ENCODE measurements at regions not wholly inside any gene's neighbourhood (a gene's known extent, or its start where the extent isn't known, plus 50 kb on each side); places are given as distances from the start of the nearest gene placed in this dataset.

DNA sequence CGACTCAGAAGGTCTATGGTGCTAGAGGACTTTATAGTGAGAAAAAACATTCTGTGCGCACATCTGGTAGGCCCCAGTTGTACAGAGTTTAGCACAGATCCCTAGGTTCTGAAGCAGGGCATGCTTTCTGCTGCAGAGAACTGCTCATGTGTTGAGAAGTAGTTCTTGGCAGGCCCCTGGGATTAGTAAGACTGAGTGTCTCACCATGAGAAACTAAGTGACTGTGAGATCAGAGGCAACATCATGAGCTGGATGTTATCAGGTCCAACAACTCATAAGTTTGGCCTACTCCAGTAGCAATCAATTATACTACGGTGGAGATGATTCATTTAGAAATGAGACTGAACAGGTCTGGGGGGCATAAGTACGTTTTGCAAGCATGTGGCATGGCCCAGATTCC is 507.4 kb upstream of the KLF12 start:
- POLR2A ChIA-PET = no interaction called here
- CTCF ChIA-PET (ENCODE audit: low intra/inter-chr PET ratio, low total read pairs) = no interaction called here
- no peak overlapping the region for H3K27ac ChIP-seq (ENCODE audit: extremely low read length, insufficient read depth, low read length)
- H3K4me3 ChIP-seq (replicated peaks in 1 of 3; ENCODE audit: insufficient read depth in 1 of 3, low read depth in 2 of 3, low read length in 3 of 3) = no peak overlapping the region
- no peaks in the 10 kb centered on the region for H3K9me3 ChIP-seq (ENCODE audit: low read length)
- intact Hi-C loops (cut with micrococcal nuclease; ENCODE audit: unreplicated experiment) (loop anchor here (10.0 kb wide), 1 partner anchor 797 kb away; no protein-coding TSS in a partner anchor), in situ Hi-C loops (cut with HindIII; ENCODE audit: extremely low pct_ligation_motif_present, low pct_unique_long_range_greater_than_20kb) (no loop called here)
- H2AFZ ChIP-seq (ENCODE audit: low read length) = no peak overlapping the region
- H4K20me1 ChIP-seq (ENCODE audit: insufficient read depth, low read length) = no peaks in the 10 kb centered on the region
- FAIRE-seq (no peak), DNase-seq (ENCODE audit: low spot score) (no peak), ATAC-seq (no peak)
- H3K4me2 ChIP-seq (ENCODE audit: low read depth, low read length) = no peak overlapping the region
- H3K27me3 ChIP-seq (ENCODE audit: control insufficient read depth in 1 of 2, insufficient read depth in 2 of 2, low read length in 2 of 2) = no peaks in the 10 kb centered on the region
- no peak overlapping the region for H3K9ac ChIP-seq (ENCODE audit: insufficient read depth, low read depth, low read length)
- H3K79me2 ChIP-seq (ENCODE audit: insufficient read depth, low read length) = no peaks in the 10 kb centered on the region
- BruUV-seq (replicated peaks) = no TSS peak
- H3K36me3 ChIP-seq (replicated peaks in 1 of 2; ENCODE audit: control insufficient read depth in 1 of 2, insufficient read depth in 2 of 2, low read length in 2 of 2) = no peaks in the 10 kb centered on the region
- H3K4me1 ChIP-seq (ENCODE audit: insufficient read depth, low read length) = no peaks in the 10 kb centered on the region
- TF ChIP-seq ARNTL (CRISPR knock-in tag; IDR thresholded peaks at IDR 0.05) = no peak
- TF ChIP-seq, protein P1, sequence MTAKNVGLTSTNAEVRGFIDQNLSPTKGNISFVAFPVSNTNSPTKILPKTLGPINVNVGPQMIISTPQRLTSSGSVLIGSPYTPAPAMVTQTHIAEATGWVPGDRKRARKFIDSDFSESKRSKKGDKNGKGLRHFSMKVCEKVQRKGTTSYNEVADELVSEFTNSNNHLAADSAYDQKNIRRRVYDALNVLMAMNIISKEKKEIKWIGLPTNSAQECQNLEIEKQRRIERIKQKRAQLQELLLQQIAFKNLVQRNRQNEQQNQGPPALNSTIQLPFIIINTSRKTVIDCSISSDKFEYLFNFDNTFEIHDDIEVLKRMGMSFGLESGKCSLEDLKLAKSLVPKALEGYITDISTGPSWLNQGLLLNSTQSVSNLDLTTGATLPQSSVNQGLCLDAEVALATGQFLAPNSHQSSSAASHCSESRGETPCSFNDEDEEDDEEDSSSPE (CRISPR knock-in tag; IDR thresholded peaks at IDR 0.05) = no peak
- no peak for TF ChIP-seq GTF2F1 (IDR thresholded peaks at IDR 0.05; ENCODE audit: low read length)
- TF ChIP-seq PHF8 (CRISPR knock-in tag; IDR thresholded peaks at IDR 0.05) = no peak
- TF ChIP-seq, protein P2, sequence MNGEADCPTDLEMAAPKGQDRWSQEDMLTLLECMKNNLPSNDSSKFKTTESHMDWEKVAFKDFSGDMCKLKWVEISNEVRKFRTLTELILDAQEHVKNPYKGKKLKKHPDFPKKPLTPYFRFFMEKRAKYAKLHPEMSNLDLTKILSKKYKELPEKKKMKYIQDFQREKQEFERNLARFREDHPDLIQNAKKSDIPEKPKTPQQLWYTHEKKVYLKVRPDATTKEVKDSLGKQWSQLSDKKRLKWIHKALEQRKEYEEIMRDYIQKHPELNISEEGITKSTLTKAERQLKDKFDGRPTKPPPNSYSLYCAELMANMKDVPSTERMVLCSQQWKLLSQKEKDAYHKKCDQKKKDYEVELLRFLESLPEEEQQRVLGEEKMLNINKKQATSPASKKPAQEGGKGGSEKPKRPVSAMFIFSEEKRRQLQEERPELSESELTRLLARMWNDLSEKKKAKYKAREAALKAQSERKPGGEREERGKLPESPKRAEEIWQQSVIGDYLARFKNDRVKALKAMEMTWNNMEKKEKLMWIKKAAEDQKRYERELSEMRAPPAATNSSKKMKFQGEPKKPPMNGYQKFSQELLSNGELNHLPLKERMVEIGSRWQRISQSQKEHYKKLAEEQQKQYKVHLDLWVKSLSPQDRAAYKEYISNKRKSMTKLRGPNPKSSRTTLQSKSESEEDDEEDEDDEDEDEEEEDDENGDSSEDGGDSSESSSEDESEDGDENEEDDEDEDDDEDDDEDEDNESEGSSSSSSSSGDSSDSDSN (CRISPR knock-in tag; IDR thresholded peaks at IDR 0.05) = no peak
- no peak for TF ChIP-seq NCOA5 (CRISPR knock-in tag; IDR thresholded peaks at IDR 0.05)
- TF ChIP-seq ZNF24 (IDR thresholded peaks at IDR 0.05) = no peak
- TF ChIP-seq, protein P3, sequence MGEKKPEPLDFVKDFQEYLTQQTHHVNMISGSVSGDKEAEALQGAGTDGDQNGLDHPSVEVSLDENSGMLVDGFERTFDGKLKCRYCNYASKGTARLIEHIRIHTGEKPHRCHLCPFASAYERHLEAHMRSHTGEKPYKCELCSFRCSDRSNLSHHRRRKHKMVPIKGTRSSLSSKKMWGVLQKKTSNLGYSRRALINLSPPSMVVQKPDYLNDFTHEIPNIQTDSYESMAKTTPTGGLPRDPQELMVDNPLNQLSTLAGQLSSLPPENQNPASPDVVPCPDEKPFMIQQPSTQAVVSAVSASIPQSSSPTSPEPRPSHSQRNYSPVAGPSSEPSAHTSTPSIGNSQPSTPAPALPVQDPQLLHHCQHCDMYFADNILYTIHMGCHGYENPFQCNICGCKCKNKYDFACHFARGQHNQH (CRISPR knock-in tag; IDR thresholded peaks at IDR 0.05) = no peak
- TF ChIP-seq RFX3 (CRISPR knock-in tag; IDR thresholded peaks at IDR 0.05) = no peak
- TF ChIP-seq EZH2 (conservative IDR thresholded peaks at IDR 0.05; ENCODE audit: low read depth, low read length) = no peak
- TF ChIP-seq NR2F2 (IDR thresholded peaks at IDR 0.05; ENCODE audit: borderline replicate concordance, low read depth) = no peak
- TF ChIP-seq, protein P4, sequence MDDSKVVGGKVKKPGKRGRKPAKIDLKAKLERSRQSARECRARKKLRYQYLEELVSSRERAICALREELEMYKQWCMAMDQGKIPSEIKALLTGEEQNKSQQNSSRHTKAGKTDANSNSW (CRISPR knock-in tag; IDR thresholded peaks at IDR 0.05; ENCODE audit: borderline replicate concordance) = no peak
- TF ChIP-seq ZEB1 (IDR thresholded peaks at IDR 0.05; ENCODE audit: insufficient replicate concordance, low read depth) = no peak
- TF ChIP-seq, protein P5, sequence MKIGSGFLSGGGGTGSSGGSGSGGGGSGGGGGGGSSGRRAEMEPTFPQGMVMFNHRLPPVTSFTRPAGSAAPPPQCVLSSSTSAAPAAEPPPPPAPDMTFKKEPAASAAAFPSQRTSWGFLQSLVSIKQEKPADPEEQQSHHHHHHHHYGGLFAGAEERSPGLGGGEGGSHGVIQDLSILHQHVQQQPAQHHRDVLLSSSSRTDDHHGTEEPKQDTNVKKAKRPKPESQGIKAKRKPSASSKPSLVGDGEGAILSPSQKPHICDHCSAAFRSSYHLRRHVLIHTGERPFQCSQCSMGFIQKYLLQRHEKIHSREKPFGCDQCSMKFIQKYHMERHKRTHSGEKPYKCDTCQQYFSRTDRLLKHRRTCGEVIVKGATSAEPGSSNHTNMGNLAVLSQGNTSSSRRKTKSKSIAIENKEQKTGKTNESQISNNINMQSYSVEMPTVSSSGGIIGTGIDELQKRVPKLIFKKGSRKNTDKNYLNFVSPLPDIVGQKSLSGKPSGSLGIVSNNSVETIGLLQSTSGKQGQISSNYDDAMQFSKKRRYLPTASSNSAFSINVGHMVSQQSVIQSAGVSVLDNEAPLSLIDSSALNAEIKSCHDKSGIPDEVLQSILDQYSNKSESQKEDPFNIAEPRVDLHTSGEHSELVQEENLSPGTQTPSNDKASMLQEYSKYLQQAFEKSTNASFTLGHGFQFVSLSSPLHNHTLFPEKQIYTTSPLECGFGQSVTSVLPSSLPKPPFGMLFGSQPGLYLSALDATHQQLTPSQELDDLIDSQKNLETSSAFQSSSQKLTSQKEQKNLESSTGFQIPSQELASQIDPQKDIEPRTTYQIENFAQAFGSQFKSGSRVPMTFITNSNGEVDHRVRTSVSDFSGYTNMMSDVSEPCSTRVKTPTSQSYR (CRISPR knock-in tag; IDR thresholded peaks at IDR 0.05; ENCODE audit: borderline replicate concordance) = no peak
- no peak for TF ChIP-seq SNAPC2 (CRISPR knock-in tag; IDR thresholded peaks at IDR 0.05)
- WGBS (ENCODE audit: low lambda C conversion rate) = 7% methylated on average over 4 of the region's 4 CpGs
